Thyroid gland (tissue), 4 donors: ENCODE measurements at regions not wholly inside any gene's neighbourhood (a gene's known extent, or its start where the extent isn't known, plus 50 kb on each side); places are given as distances from the start of the nearest gene placed in this dataset.

Experiments
- CTCF ChIP-seq, 6 experiments: fragments of 200-600 bp in 3 of 6; fragments of 450-650 bp in 3 of 6; sonication (generic) in 3 of 6; IDR thresholded peaks; one replicate each; pipeline ENCODE4 v1.5.1; 2016 to 2019; ENCODE audit warnings: antibody characterized with exemption in 6 of 6, mild to moderate bottlenecking in 2 of 6, inconsistent platforms in 1 of 6, moderate library complexity in 1 of 6
- POLR2A ChIP-seq, 2 donors: fragments of 450-650 bp; IDR thresholded peaks; one replicate each; pipeline ENCODE4 v1.6.1; 2017; ENCODE audit warnings: antibody characterized with exemption in 2 of 2, mild to moderate bottlenecking in 2 of 2, moderate library complexity in 1 of 2

- TF ChIP-seq CTCF (IDR thresholded peaks at IDR 0.05) = no peak
- TF ChIP-seq POLR2A (IDR thresholded peaks at IDR 0.05) = no peak
Observed at GRCh38 chr18:44041553-44041952, 639.1 kb upstream of the SETBP1 start.
